Tibial nerve (tissue), 4 donors: ENCODE measurements at regions not wholly inside any gene's neighbourhood (a gene's known extent, or its start where the extent isn't known, plus 50 kb on each side); places are given as distances from the start of the nearest gene placed in this dataset.

Source experiments
- CTCF ChIP-seq, 5 experiments: fragments of 200-600 bp in 3 of 5; fragments of 450-650 bp in 2 of 5; sonication (generic) in 3 of 5; IDR thresholded peaks; one replicate each; pipeline ENCODE4 v1.5.1; 2016 to 2019; ENCODE audit warnings: antibody characterized with exemption in 5 of 5, mild to moderate bottlenecking in 3 of 5, moderate library complexity in 2 of 5
- EP300 ChIP-seq, 2 donors: sonication (generic); formaldehyde crosslinking; IDR thresholded peaks; one replicate each; pipeline ENCODE4 v1.6.1; 2017; ENCODE audit warnings: antibody characterized with exemption in 2 of 2, mild to moderate bottlenecking in 1 of 2
- POLR2A ChIP-seq, 2 donors: fragments of 450-650 bp; IDR thresholded peaks; one replicate each; pipeline ENCODE4 v1.6.1; 2017; ENCODE audit warnings: antibody characterized with exemption in 2 of 2, mild to moderate bottlenecking in 2 of 2, moderate library complexity in 2 of 2

GRCh38 chr2:180520206-180520605, 460.2 kb upstream of the UBE2E3 start:
- TF ChIP-seq EP300 (IDR thresholded peaks at IDR 0.05) (no peak), POLR2A (IDR thresholded peaks at IDR 0.05) (no peak), CTCF (IDR thresholded peaks at IDR 0.05) (no peak)
